KOPT-K1 (cell line): ENCODE measurements at regions not wholly inside any gene's neighbourhood (a gene's known extent, or its start where the extent isn't known, plus 50 kb on each side); places are given as distances from the start of the nearest gene placed in this dataset.

Experiments used
- H3K27ac ChIP-seq: fragments of 200-600 bp; sonication (generic); 2 replicates; pipeline ENCODE4 v1.5.1; 2016; ENCODE audit warnings: antibody characterized with exemption, mild to moderate bottlenecking, low read depth, low read length; ENCODE audit not compliant: poor library complexity, severe bottlenecking
- H3K36me3 ChIP-seq: fragments of 200-600 bp; sonication (generic); 2 replicates; pipeline ENCODE4 v1.5.1; 2017; ENCODE audit warnings: antibody characterized with exemption, mild to moderate bottlenecking, low read length, moderate library complexity; ENCODE audit not compliant: insufficient read depth
- H3K9me3 ChIP-seq: fragments of 200-600 bp; sonication (generic); 2 replicates; pipeline ENCODE4 v1.5.1; 2017; ENCODE audit warnings: antibody characterized with exemption, low read length, mild to moderate bottlenecking; ENCODE audit not compliant: insufficient read depth, poor library complexity, severe bottlenecking

GRCh38 chr21:28833609-28834008 is 159.1 kb downstream of the LTN1 start:
- H3K36me3 ChIP-seq, result no peaks in the 10 kb centered on the region
- no peaks in the 10 kb centered on the region for H3K9me3 ChIP-seq
- no peak overlapping the region for H3K27ac ChIP-seq

GRCh38 chr21:28833182-28833581 is 159.5 kb downstream of the LTN1 start:
- H3K27ac ChIP-seq, result no peak overlapping the region
- H3K36me3 ChIP-seq, result no peaks in the 10 kb centered on the region
- H3K9me3 ChIP-seq, result no peaks in the 10 kb centered on the region

- no peak overlapping the region for H3K27ac ChIP-seq
- no peaks in the 10 kb centered on the region for H3K36me3 ChIP-seq
- H3K9me3 ChIP-seq, result no peaks in the 10 kb centered on the region
Measured at GRCh38 chr21:28832715-28833061, 160.0 kb downstream of the LTN1 start.

- no peaks in the 10 kb centered on the region for H3K9me3 ChIP-seq
- no peaks in the 10 kb centered on the region for H3K36me3 ChIP-seq
- peak overlapping the region; percentile 16 for H3K27ac ChIP-seq
Measured at GRCh38 chr21:28832013-28832714, 160.5 kb downstream of the LTN1 start.

GRCh38 chr21:28828981-28829380 is 163.7 kb downstream of the LTN1 start:
- Histone ChIP-seq H3K36me3 (no peaks in the 10 kb centered on the region), H3K9me3 (no peaks in the 10 kb centered on the region), H3K27ac (no peak overlapping the region)

- Histone ChIP-seq H3K27ac (no peak overlapping the region), H3K36me3 (no peaks in the 10 kb centered on the region), H3K9me3 (no peaks in the 10 kb centered on the region)
Measured at GRCh38 chr21:28828021-28828420, 164.7 kb downstream of the LTN1 start.

- no peaks in the 10 kb centered on the region for H3K36me3 ChIP-seq
- no peaks in the 10 kb centered on the region for H3K9me3 ChIP-seq
- no peak overlapping the region for H3K27ac ChIP-seq
Measured at GRCh38 chr21:28827422-28827821, 165.3 kb downstream of the LTN1 start.

- Histone ChIP-seq H3K36me3 (no peaks in the 10 kb centered on the region), H3K9me3 (no peaks in the 10 kb centered on the region), H3K27ac (no peak overlapping the region)
Measured at GRCh38 chr21:28826569-28826968, 166.1 kb downstream of the LTN1 start.

GRCh38 chr21:28826021-28826420 is 166.7 kb downstream of the LTN1 start:
- Histone ChIP-seq H3K27ac (no peak overlapping the region), H3K36me3 (no peaks in the 10 kb centered on the region)

GRCh38 chr21:28823429-28823828 is 169.2 kb downstream of the LTN1 start:
- H3K9me3 ChIP-seq, result no peaks in the 10 kb centered on the region
- no peaks in the 10 kb centered on the region for H3K36me3 ChIP-seq
- H3K27ac ChIP-seq, result no peak overlapping the region

More at GRCh38 chr21:28826021-28826420, 166.7 kb downstream of the LTN1 start:
- no peaks in the 10 kb centered on the region for H3K9me3 ChIP-seq

GRCh38 chr21:28822486-28823335 is 170.0 kb downstream of the LTN1 start:
- Histone ChIP-seq H3K36me3 (no peaks in the 10 kb centered on the region), H3K27ac (no peak overlapping the region), H3K9me3 (no peaks in the 10 kb centered on the region)

- Histone ChIP-seq H3K27ac (no peak overlapping the region), H3K36me3 (no peaks in the 10 kb centered on the region), H3K9me3 (no peaks in the 10 kb centered on the region)
Measured at GRCh38 chr21:28822123-28822399, 170.6 kb downstream of the LTN1 start.

GRCh38 chr21:28821276-28822122 is 171.2 kb downstream of the LTN1 start:
- no peaks in the 10 kb centered on the region for H3K9me3 ChIP-seq
- H3K36me3 ChIP-seq, result no peaks in the 10 kb centered on the region
- H3K27ac ChIP-seq, result no peak overlapping the region

- Histone ChIP-seq H3K9me3 (no peaks in the 10 kb centered on the region), H3K27ac (no peak overlapping the region), H3K36me3 (no peaks in the 10 kb centered on the region)
Measured at GRCh38 chr21:28818663-28819278, 173.9 kb downstream of the LTN1 start.

GRCh38 chr21:28817871-28818270 is 174.8 kb downstream of the LTN1 start:
- Histone ChIP-seq H3K27ac (no peak overlapping the region), H3K9me3 (no peaks in the 10 kb centered on the region), H3K36me3 (no peaks in the 10 kb centered on the region)
